ENCODE measurements at regions not wholly inside any gene's neighbourhood (a gene's known extent, or its start where the extent isn't known, plus 50 kb on each side); places are given as distances from the start of the nearest gene placed in this dataset.

DNA sequence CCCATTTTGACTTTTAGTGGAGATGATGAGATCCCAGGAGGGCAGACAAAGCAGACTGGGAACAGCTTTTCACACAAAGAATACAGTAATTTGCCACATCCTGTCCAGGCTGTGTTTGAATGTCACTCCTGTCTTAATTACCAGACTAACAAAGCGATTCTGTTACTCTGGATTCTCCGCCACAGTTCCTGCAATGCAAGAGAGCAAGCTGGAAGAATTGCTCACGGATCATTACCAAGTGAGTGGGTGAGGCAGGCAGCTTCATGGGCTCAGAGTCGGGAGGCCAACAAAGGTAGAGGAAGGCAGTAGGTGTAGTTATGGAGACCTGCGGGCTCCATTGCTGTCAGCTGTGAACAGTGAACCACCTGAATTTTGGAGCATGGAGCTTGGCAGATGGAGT lies 250.5 kb upstream of the ATP5MC3 start:
- intact Hi-C loops (cut with micrococcal nuclease) = no loop called here
- no peaks in the 10 kb centered on the region for H3K27me3 Mint-ChIP-seq
- no peak overlapping the region for H3K4me3 Mint-ChIP-seq
- ChIA-PET CTCF (interaction anchor here (0.6 kb wide), 1 partner anchor 18 kb away, joined by 3 read pairs; no protein-coding TSS in a partner anchor), POLR2A (interaction anchor here (0.5 kb wide), 1 partner anchor 291 kb away, joined by 3 read pairs; no protein-coding TSS in a partner anchor)
- ATAC-seq (ENCODE audit: low read depth) = no peak
- H3K27ac Mint-ChIP-seq = no peak overlapping the region
- TF ChIP-seq, protein P1, sequence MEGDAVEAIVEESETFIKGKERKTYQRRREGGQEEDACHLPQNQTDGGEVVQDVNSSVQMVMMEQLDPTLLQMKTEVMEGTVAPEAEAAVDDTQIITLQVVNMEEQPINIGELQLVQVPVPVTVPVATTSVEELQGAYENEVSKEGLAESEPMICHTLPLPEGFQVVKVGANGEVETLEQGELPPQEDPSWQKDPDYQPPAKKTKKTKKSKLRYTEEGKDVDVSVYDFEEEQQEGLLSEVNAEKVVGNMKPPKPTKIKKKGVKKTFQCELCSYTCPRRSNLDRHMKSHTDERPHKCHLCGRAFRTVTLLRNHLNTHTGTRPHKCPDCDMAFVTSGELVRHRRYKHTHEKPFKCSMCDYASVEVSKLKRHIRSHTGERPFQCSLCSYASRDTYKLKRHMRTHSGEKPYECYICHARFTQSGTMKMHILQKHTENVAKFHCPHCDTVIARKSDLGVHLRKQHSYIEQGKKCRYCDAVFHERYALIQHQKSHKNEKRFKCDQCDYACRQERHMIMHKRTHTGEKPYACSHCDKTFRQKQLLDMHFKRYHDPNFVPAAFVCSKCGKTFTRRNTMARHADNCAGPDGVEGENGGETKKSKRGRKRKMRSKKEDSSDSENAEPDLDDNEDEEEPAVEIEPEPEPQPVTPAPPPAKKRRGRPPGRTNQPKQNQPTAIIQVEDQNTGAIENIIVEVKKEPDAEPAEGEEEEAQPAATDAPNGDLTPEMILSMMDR (IDR thresholded peaks at IDR 0.05) = no peak
- no peak for DNase-seq
- no peaks in the 10 kb centered on the region for H3K36me3 Mint-ChIP-seq (ENCODE audit: low read depth)
- H3K4me1 Mint-ChIP-seq = no peaks in the 10 kb centered on the region
- H3K9me3 Mint-ChIP-seq = peaks cover 7% of the 10 kb centered on the region

GRCh38 chr2:175431101-175431946 lies 249.8 kb upstream of the ATP5MC3 start:
- ATAC-seq (ENCODE audit: low read depth) (no peak), DNase-seq (no peak)
- Mint-ChIP-seq H3K27me3 (no peaks in the 10 kb centered on the region), H3K4me1 (no peaks in the 10 kb centered on the region), H3K27ac (no peak overlapping the region), H3K36me3 (ENCODE audit: low read depth) (no peaks in the 10 kb centered on the region), H3K4me3 (no peak overlapping the region), H3K9me3 (peaks cover 7% of the 10 kb centered on the region)
- TF ChIP-seq, protein P1 (IDR thresholded peaks at IDR 0.05) = no peak
- intact Hi-C loops (cut with micrococcal nuclease) = no loop called here
- POLR2A ChIA-PET = interaction anchor here (0.5 kb wide), 1 partner anchor 290 kb away, joined by 3 read pairs; no protein-coding TSS in a partner anchor
- CTCF ChIA-PET = interaction anchor here (0.6 kb wide), 1 partner anchor 17 kb away, joined by 3 read pairs; no protein-coding TSS in a partner anchor

- Mint-ChIP-seq H3K4me3 (no peak overlapping the region), H3K9me3 (peaks cover 7% of the 10 kb centered on the region), H3K27me3 (no peaks in the 10 kb centered on the region), H3K36me3 (ENCODE audit: low read depth) (no peaks in the 10 kb centered on the region), H3K27ac (no peak overlapping the region), H3K4me1 (no peaks in the 10 kb centered on the region)
- intact Hi-C loops (cut with micrococcal nuclease) = no loop called here
- TF ChIP-seq, protein P1 (IDR thresholded peaks at IDR 0.05) = no peak
- ChIA-PET CTCF (no interaction called here), POLR2A (no interaction called here)
- no peak for ATAC-seq (ENCODE audit: low read depth)
- no peak for DNase-seq
These were observed 248.7 kb upstream of the ATP5MC3 start for GRCh38 chr2:175430236-175430635.

DNA sequence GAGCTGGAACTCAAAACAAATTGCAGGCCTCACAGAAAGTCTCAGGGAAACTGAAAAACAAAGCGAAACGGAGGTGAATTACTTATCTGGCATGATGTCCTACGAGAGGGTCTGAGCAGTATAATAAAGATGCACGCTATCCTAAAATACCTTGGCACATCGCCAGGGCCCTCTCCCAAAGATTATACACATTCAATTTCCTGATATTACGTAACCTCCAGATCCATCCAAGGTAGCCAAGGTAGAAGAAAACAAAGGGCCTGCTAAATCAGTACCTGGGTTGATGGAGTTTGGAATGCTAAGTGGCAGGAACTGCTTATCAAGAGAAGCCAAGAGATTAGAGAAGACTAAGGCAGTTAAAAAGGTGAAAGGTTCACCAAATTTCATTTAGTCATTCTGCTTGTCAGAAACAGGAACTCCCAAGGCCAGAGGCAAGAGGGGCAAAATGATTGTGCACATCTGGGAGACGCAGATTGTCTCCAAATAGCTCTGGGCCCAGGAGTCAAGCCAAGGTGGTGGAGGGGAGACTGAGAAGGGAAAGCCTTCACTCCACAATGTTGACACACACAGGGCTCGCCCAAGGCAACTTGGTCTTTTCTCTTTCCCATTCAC lies 236.8 kb upstream of the ATP5MC3 start:
- ATAC-seq (ENCODE audit: low read depth) (no peak), DNase-seq (no peak)
- peaks cover 2% of the 10 kb centered on the region for H3K27me3 Mint-ChIP-seq
- no peaks in the 10 kb centered on the region for H3K9me3 Mint-ChIP-seq
- TF ChIP-seq, protein P1 (IDR thresholded peaks at IDR 0.05) = no peak
- POLR2A ChIA-PET = no interaction called here
- H3K4me1 Mint-ChIP-seq = no peaks in the 10 kb centered on the region
- no peak overlapping the region for H3K4me3 Mint-ChIP-seq
- H3K27ac Mint-ChIP-seq = no peak overlapping the region
- CTCF ChIA-PET = no interaction called here
- intact Hi-C loops (cut with micrococcal nuclease) = no loop called here
- no peaks in the 10 kb centered on the region for H3K36me3 Mint-ChIP-seq (ENCODE audit: low read depth)

DNA sequence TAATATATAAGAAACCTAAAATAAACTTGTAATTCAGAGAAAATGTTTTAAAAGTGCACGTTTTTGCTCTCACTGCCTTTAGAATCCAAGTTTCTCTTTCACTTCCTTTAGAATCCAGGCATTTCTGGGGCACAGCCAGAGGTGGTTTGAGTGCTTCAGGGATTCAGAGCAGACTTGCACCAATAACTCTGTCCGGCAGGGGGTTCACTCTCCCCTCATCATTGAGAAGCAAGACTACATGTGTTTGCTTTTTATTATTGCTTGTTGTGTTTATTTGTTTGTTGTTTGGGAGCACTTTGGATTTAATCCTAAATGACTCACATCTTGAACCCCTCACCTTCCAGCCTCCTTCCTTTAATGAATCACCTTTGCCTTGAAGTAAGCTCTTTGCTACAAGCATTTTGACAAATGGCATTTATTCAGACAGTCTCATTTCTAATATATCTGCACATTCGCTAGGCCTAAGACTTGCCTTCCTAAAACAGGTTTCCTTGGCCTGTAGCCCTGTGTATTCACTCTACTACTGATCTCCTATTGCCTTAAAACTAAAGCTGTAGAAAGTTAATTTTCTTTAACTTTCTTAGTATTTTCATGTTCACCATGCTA lies 233.5 kb upstream of the ATP5MC3 start:
- CTCF ChIA-PET = no interaction called here
- POLR2A ChIA-PET = no interaction called here

More for the DNA sequence above, 233.5 kb upstream of the ATP5MC3 start:
- Mint-ChIP-seq H3K4me3 (no peak overlapping the region), H3K27me3 (peaks cover 2% of the 10 kb centered on the region), H3K36me3 (ENCODE audit: low read depth) (no peaks in the 10 kb centered on the region), H3K9me3 (no peaks in the 10 kb centered on the region), H3K27ac (no peak overlapping the region), H3K4me1 (no peaks in the 10 kb centered on the region)
- ATAC-seq (ENCODE audit: low read depth) (no peak), DNase-seq (no peak)
- intact Hi-C loops (cut with micrococcal nuclease) = no loop called here
- TF ChIP-seq, protein P1 (IDR thresholded peaks at IDR 0.05) = no peak

Data from activated B cell treated with CpG ODN at 0.5 μM for 24 hours (primary cell).